H9 (cell line): ENCODE measurements at regions not wholly inside any gene's neighbourhood (a gene's known extent, or its start where the extent isn't known, plus 50 kb on each side); places are given as distances from the start of the nearest gene placed in this dataset.

ENCODE experiments used
- DNase-seq: peaks from one replicate; pipeline ENCODE4 v3.0.0-alpha.2; 2017
- H2AFZ ChIP-seq: one replicate; pipeline ENCODE4 v1.6.1; 2013; ENCODE audit warnings: mild to moderate bottlenecking, low read length, control low read depth, moderate library complexity
- H2AK5ac ChIP-seq: 2 replicates; pipeline ENCODE4 v1.6.1; 2013; ENCODE audit warnings: low read length, control low read depth, mixed read lengths; ENCODE audit not compliant: insufficient read length
- H2BK120ac ChIP-seq: one replicate; pipeline ENCODE4 v1.6.1; 2013; ENCODE audit warnings: low read depth, mild to moderate bottlenecking, low read length, control low read depth, inconsistent platforms; ENCODE audit not compliant: poor library complexity, severe bottlenecking
- H2BK12ac ChIP-seq: 2 replicates; pipeline ENCODE4 v1.6.1; 2013; ENCODE audit warnings: low read length, control low read depth, mixed read lengths, low read depth; ENCODE audit not compliant: insufficient read length
- H2BK15ac ChIP-seq: 2 replicates; pipeline ENCODE4 v1.6.1; 2013; ENCODE audit warnings: low read depth, low read length, control low read depth
- H2BK20ac ChIP-seq: one replicate; pipeline ENCODE4 v1.6.1; 2013; ENCODE audit warnings: low read depth, mild to moderate bottlenecking, low read length, control low read depth, inconsistent platforms; ENCODE audit not compliant: poor library complexity, severe bottlenecking
- H2BK5ac ChIP-seq: 2 replicates; pipeline ENCODE4 v1.6.1; 2013; ENCODE audit warnings: low read length, control low read depth, mixed read lengths; ENCODE audit not compliant: insufficient read length
- H3K14ac ChIP-seq: 2 replicates; pipeline ENCODE4 v1.6.1; 2013; ENCODE audit warnings: low read length, control low read depth; ENCODE audit not compliant: insufficient read depth
- H3K18ac ChIP-seq: 2 replicates; pipeline ENCODE4 v1.6.1; 2013; ENCODE audit warnings: low read depth, mild to moderate bottlenecking, mixed read lengths, low read length, control low read depth; ENCODE audit not compliant: insufficient read length
- H3K23ac ChIP-seq: 2 replicates; pipeline ENCODE4 v1.6.1; 2013; ENCODE audit warnings: low read length, control low read depth, mixed read lengths, low read depth; ENCODE audit not compliant: insufficient read length
- H3K23me2 ChIP-seq: 2 replicates; pipeline ENCODE4 v1.6.1; 2013; ENCODE audit warnings: low read depth, mild to moderate bottlenecking, mixed read lengths, low read length, control low read depth; ENCODE audit not compliant: insufficient read length, poor library complexity, severe bottlenecking
- H3K27ac ChIP-seq: 2 replicates; pipeline ENCODE4 v1.5.1; 2013; ENCODE audit warnings: low read length, control low read depth, mixed read lengths, low read depth; ENCODE audit not compliant: insufficient read length
- H3K27me3 ChIP-seq: 2 replicates; pipeline ENCODE4 v1.6.1; 2013; ENCODE audit warnings: low read length, control low read depth, inconsistent platforms; ENCODE audit not compliant: insufficient read depth
- H3K4ac ChIP-seq: 2 replicates; pipeline ENCODE4 v1.6.1; 2013; ENCODE audit warnings: low read depth, mild to moderate bottlenecking, control low read depth, inconsistent platforms, low read length, moderate library complexity
- H3K4me1 ChIP-seq: 2 replicates; pipeline ENCODE4 v1.6.1; 2013; ENCODE audit warnings: low read length, control low read depth, inconsistent platforms; ENCODE audit not compliant: insufficient read depth
- H3K4me2 ChIP-seq: 2 replicates; pipeline ENCODE4 v1.6.1; 2013; ENCODE audit warnings: low read length, control low read depth, mixed read lengths; ENCODE audit not compliant: insufficient read length, insufficient read depth
- H3K56ac ChIP-seq: 2 replicates; pipeline ENCODE4 v1.6.1; 2013; ENCODE audit warnings: low read depth, mild to moderate bottlenecking, mixed read lengths, low read length, control low read depth; ENCODE audit not compliant: insufficient read length
- H3K79me1 ChIP-seq: 2 replicates; pipeline ENCODE4 v1.6.1; 2013; ENCODE audit warnings: low read depth, mild to moderate bottlenecking, moderate library complexity, low read length, control low read depth, inconsistent platforms; ENCODE audit not compliant: insufficient read depth, poor library complexity, severe bottlenecking
- H3K79me2 ChIP-seq: 2 replicates; pipeline ENCODE4 v1.6.1; 2013; ENCODE audit warnings: low read length, control low read depth, inconsistent platforms; ENCODE audit not compliant: insufficient read depth
- H3K9ac ChIP-seq: 2 replicates; pipeline ENCODE4 v1.6.1; 2013; ENCODE audit warnings: low read length, control low read depth, mixed read lengths; ENCODE audit not compliant: insufficient read length; ENCODE audit errors: extremely low read depth
- H3K9me3 ChIP-seq: one replicate; pipeline ENCODE4 v1.6.1; 2013; ENCODE audit warnings: low read depth, low read length, inconsistent platforms; ENCODE audit not compliant: control insufficient read depth
- H3T11ph ChIP-seq: one replicate; pipeline ENCODE4 v1.6.1; 2013; ENCODE audit warnings: mild to moderate bottlenecking, low read length, control low read depth, inconsistent platforms
- H4K20me1 ChIP-seq: one replicate; pipeline ENCODE4 v1.6.1; 2013; ENCODE audit not compliant: control insufficient read depth, insufficient read length, insufficient read depth
- H4K5ac ChIP-seq: 2 replicates; pipeline ENCODE4 v1.6.1; 2013; ENCODE audit warnings: low read depth, mild to moderate bottlenecking, mixed read lengths, low read length, control low read depth; ENCODE audit not compliant: insufficient read length
- H4K8ac ChIP-seq: replicated peaks from 2 replicates; pipeline ENCODE4 v1.6.1; 2013; ENCODE audit warnings: low read length, control low read depth, mixed read lengths, low read depth; ENCODE audit not compliant: insufficient read length
- H4K91ac ChIP-seq: 2 replicates; pipeline ENCODE4 v1.6.1; 2013; ENCODE audit warnings: low read depth, mild to moderate bottlenecking, moderate library complexity, mixed read lengths, low read length, control low read depth; ENCODE audit not compliant: insufficient read length
- H3K27ac Mint-ChIP-seq, 3 experiments: 2 replicates in 2 of 3; 3 replicates in 1 of 3; pipeline ENCODE4 v1.8.0; 2020 to 2021; ENCODE audit warnings: mixed read lengths in 3 of 3, mild to moderate bottlenecking in 1 of 3, moderate library complexity in 1 of 3
- H3K27me3 Mint-ChIP-seq: 2 replicates; pipeline ENCODE4 v1.8.0; 2021; ENCODE audit warnings: low read depth, mild to moderate bottlenecking, moderate library complexity, mixed read lengths
- H3K36me3 Mint-ChIP-seq, 3 experiments: 2 replicates in 2 of 3; 3 replicates in 1 of 3; pipeline ENCODE4 v1.8.0; 2020 to 2021; ENCODE audit warnings: low read depth in 3 of 3, mixed read lengths in 3 of 3; ENCODE audit not compliant: insufficient read depth in 1 of 3
- H3K4me1 Mint-ChIP-seq, 2 experiments: 2 replicates each; pipeline ENCODE4 v1.8.0; 2020; ENCODE audit warnings: mixed read lengths in 2 of 2
- H3K4me3 Mint-ChIP-seq, 2 experiments: 2 replicates in 1 of 2; 3 replicates in 1 of 2; pipeline ENCODE4 v1.8.0; 2020 to 2021; ENCODE audit warnings: mild to moderate bottlenecking in 2 of 2, mixed read lengths in 2 of 2, moderate library complexity in 1 of 2
- H3K9me3 Mint-ChIP-seq, 2 experiments: 2 replicates in 1 of 2; 3 replicates in 1 of 2; pipeline ENCODE4 v1.8.0; 2020; ENCODE audit warnings: mild to moderate bottlenecking in 2 of 2, mixed read lengths in 2 of 2, moderate library complexity in 1 of 2
- CTCF ChIP-seq: fragments of 200-600 bp; sonication (generic); conservative IDR thresholded peaks from 3 replicates; pipeline ENCODE4 v1.8.0; 2021; ENCODE audit warnings: antibody characterized with exemption, mild to moderate bottlenecking
- WGBS: extraction: QIAGEN DNeasy Blood & Tissue Kit; methylation state at CpG from one replicate; pipeline ENCODE4 v1.1.7; 2013; ENCODE audit warnings: missing lambda C conversion rate, low lambda C conversion rate, mixed read lengths; ENCODE audit not compliant: insufficient read length; ENCODE audit errors: extremely low coverage; 5-methylcytosine and 5-hydroxymethylcytosine counted together

- Histone ChIP-seq H2AK5ac (no peak overlapping the region), H2BK12ac (no peak overlapping the region), H3K23me2 (no peaks in the 10 kb centered on the region), H3K18ac (no peak overlapping the region), H4K20me1 (no peaks in the 10 kb centered on the region), H3K79me2 (no peaks in the 10 kb centered on the region), H3K4me1 (peaks cover 2% of the 10 kb centered on the region; the same call in 1 of the 2 replicates), H4K91ac (no peak overlapping the region), H3T11ph (no peak overlapping the region), H3K9ac (no peak overlapping the region), H3K23ac (no peak overlapping the region), H3K79me1 (no peaks in the 10 kb centered on the region), H2BK15ac (no peak overlapping the region), H3K4me2 (no peak overlapping the region), H3K14ac (no peak overlapping the region), H2AFZ (no peak overlapping the region), H2BK5ac (no peak overlapping the region), H3K4ac (no peak overlapping the region), H3K27me3 (no peaks in the 10 kb centered on the region), H2BK20ac (no peak overlapping the region), H4K8ac (no peak overlapping the region), H4K5ac (no peak overlapping the region), H3K56ac (no peak overlapping the region), H3K27ac (no peak overlapping the region), H2BK120ac (no peak overlapping the region), H3K9me3 (no peaks in the 10 kb centered on the region)
- Mint-ChIP-seq H3K27ac (no peak overlapping the region), H3K4me1 (peaks cover 0 to 11% of the 10 kb centered on the region in 2 experiments; a peak in 3 of 4 replicates), H3K9me3 (no peaks in the 10 kb centered on the region), H3K27me3 (no peaks in the 10 kb centered on the region), H3K36me3 (no peaks in the 10 kb centered on the region), H3K4me3 (no peak overlapping the region)
- WGBS, result no CpG with 5 or more reads among the region's 1 CpG
- DNase-seq, result no peak
- no peak for TF ChIP-seq CTCF
Measured at GRCh38 chr10:88032566-88032965, 169.1 kb downstream of the PTEN start.
